NCI-H345 treated with DMSO at 0.1 percent for 48 hours (cell line): ENCODE measurements at regions not wholly inside any gene's neighbourhood (a gene's known extent, or its start where the extent isn't known, plus 50 kb on each side); places are given as distances from the start of the nearest gene placed in this dataset.
A peak's percentile ranks its signal among the peaks of the same experiment; 100 is the strongest.

ENCODE experiments used
- DNase-seq: peaks from one replicate; lab custom pipeline; 2025; ENCODE audit not compliant: unreplicated experiment; lab: John Stamatoyannopoulos, UW

GRCh38 chr3:43865887-43866528 is 175.3 kb downstream of the ABHD5 start:
- DNase-seq: no peak

- no peak for DNase-seq
These were observed 176.0 kb downstream of the ABHD5 start for GRCh38 chr3:43866529-43867353.

GRCh38 chr3:43867436-43868072 is 176.8 kb downstream of the ABHD5 start:
- DNase-seq: no peak

- no peak for DNase-seq
These were observed 178.8 kb downstream of the ABHD5 start for GRCh38 chr3:43869491-43869890.

GRCh38 chr3:43870120-43870519 is 179.4 kb downstream of the ABHD5 start:
- no peak for DNase-seq

GRCh38 chr3:43870844-43871626 is 180.3 kb downstream of the ABHD5 start:
- DNase-seq: no peak

- no peak for DNase-seq
These were observed 181.0 kb downstream of the ABHD5 start for GRCh38 chr3:43871627-43872245.

GRCh38 chr3:43872301-43872700 is 181.6 kb downstream of the ABHD5 start:
- no peak for DNase-seq

GRCh38 chr3:43872901-43873300 is 182.2 kb downstream of the ABHD5 start:
- no peak for DNase-seq

- DNase-seq: no peak
These were observed 183.0 kb downstream of the ABHD5 start for GRCh38 chr3:43873723-43874122.

GRCh38 chr3:43874290-43874689 is 183.6 kb downstream of the ABHD5 start:
- no peak for DNase-seq

- DNase-seq: no peak
These were observed 184.0 kb downstream of the ABHD5 start for GRCh38 chr3:43874731-43875130.

GRCh38 chr3:43876648-43877047 is 185.9 kb downstream of the ABHD5 start:
- no peak for DNase-seq

GRCh38 chr3:43879166-43879565 is 188.4 kb downstream of the ABHD5 start:
- DNase-seq: peak; percentile 53

- no peak for DNase-seq
These were observed 192.4 kb downstream of the ABHD5 start for GRCh38 chr3:43882976-43883680.

GRCh38 chr3:43883729-43884396 is 193.1 kb downstream of the ABHD5 start:
- no peak for DNase-seq

- no peak for DNase-seq
These were observed 193.8 kb downstream of the ABHD5 start for GRCh38 chr3:43884581-43884980.

- no peak for DNase-seq
These were observed 195.3 kb downstream of the ABHD5 start for GRCh38 chr3:43885908-43886618.

GRCh38 chr3:43892061-43892460 is 201.3 kb downstream of the ABHD5 start:
- no peak for DNase-seq
